Stimulated activated naive CD8-positive, alpha-beta T cell treated with anti-CD3 and anti-CD28 coated beads, Interleukin-15, Interleukin-2, amounts not matched to agents 100 U/mL and 50 U/mL, for 24 hours (primary cell): ENCODE measurements at regions not wholly inside any gene's neighbourhood (a gene's known extent, or its start where the extent isn't known, plus 50 kb on each side); places are given as distances from the start of the nearest gene placed in this dataset.
"Not testable (repeated sequence)": the region's sequence is repeated elsewhere in the genome, so short reads cannot be mapped to it uniquely, and the experiment has no call there.

ENCODE experiments used
- ATAC-seq: fragments of 150-1000 bp; cut with Tn5 transposase; one replicate; pipeline ENCODE4 v1.10.0; 2021
- DNase-seq: peaks from one replicate; pipeline ENCODE4 v3.0.0; 2021

GRCh38 chr21:35748678-35749314 lies 311.5 kb downstream of the SETD4 start:
- ATAC-seq (peak; percentile 36), DNase-seq (no peak)

- no peak for DNase-seq
- no peak for ATAC-seq
These were observed 316.8 kb downstream of the SETD4 start for GRCh38 chr21:35743571-35743970.

GRCh38 chr21:35738347-35738961 lies 321.9 kb downstream of the SETD4 start:
- ATAC-seq (no peak), DNase-seq (no peak)

GRCh38 chr21:35737899-35738346 lies 322.4 kb downstream of the SETD4 start:
- ATAC-seq = no peak
- DNase-seq = no peak

GRCh38 chr21:35737449-35737848 lies 322.9 kb downstream of the SETD4 start:
- ATAC-seq (no peak), DNase-seq (no peak)

- ATAC-seq (no peak), DNase-seq (no peak)
These were observed 327.5 kb downstream of the SETD4 start for GRCh38 chr21:35732788-35733187.

- DNase-seq (no peak), ATAC-seq (no peak)
These were observed 330.0 kb downstream of the SETD4 start for GRCh38 chr21:35730325-35730724.

- no peak for DNase-seq
- no peak for ATAC-seq
These were observed 332.5 kb downstream of the SETD4 start for GRCh38 chr21:35727830-35728229.

- ATAC-seq (no peak), DNase-seq (no peak)
These were observed 336.2 kb downstream of the SETD4 start for GRCh38 chr21:35724156-35724555.

GRCh38 chr21:35721701-35722100 lies 338.6 kb downstream of the SETD4 start:
- no peak for ATAC-seq
- DNase-seq = no peak

GRCh38 chr21:35720208-35720731 lies 340.1 kb downstream of the SETD4 start:
- no peak for ATAC-seq

GRCh38 chr21:35719080-35719479 lies 341.2 kb downstream of the SETD4 start:
- no peak for ATAC-seq
- no peak for DNase-seq

More at GRCh38 chr21:35720208-35720731, 340.1 kb downstream of the SETD4 start:
- DNase-seq = no peak

GRCh38 chr21:35716876-35717565 lies 343.3 kb downstream of the SETD4 start:
- ATAC-seq = no peak
- DNase-seq = no peak

GRCh38 chr21:35713914-35714313 lies 346.4 kb downstream of the SETD4 start:
- DNase-seq (no peak), ATAC-seq (no peak)

GRCh38 chr21:35711661-35712060 lies 348.7 kb downstream of the SETD4 start:
- ATAC-seq = no peak
- no peak for DNase-seq

GRCh38 chr21:35711213-35711612 lies 349.1 kb downstream of the SETD4 start:
- no peak for ATAC-seq
- DNase-seq = no peak

- DNase-seq, ATAC-seq: not testable (repeated sequence)
These were observed 350.3 kb downstream of the SETD4 start for GRCh38 chr21:35709990-35710389.

GRCh38 chr21:35705888-35706287 lies 354.4 kb downstream of the SETD4 start:
- DNase-seq (no peak), ATAC-seq (no peak)

GRCh38 chr21:35705237-35705887 lies 355.0 kb downstream of the SETD4 start:
- ATAC-seq (no peak), DNase-seq (no peak)

GRCh38 chr21:35703704-35704103 lies 356.6 kb downstream of the SETD4 start:
- ATAC-seq (no peak), DNase-seq (no peak)

- ATAC-seq = no peak
These were observed 361.0 kb downstream of the SETD4 start for GRCh38 chr21:35699361-35699760.

GRCh38 chr21:35697321-35697808 lies 363.0 kb downstream of the SETD4 start:
- ATAC-seq (peak; percentile 61), DNase-seq (peak; percentile 10)

More at GRCh38 chr21:35699361-35699760, 361.0 kb downstream of the SETD4 start:
- DNase-seq = no peak
